Liver (tissue), 7 donors: ENCODE measurements at regions not wholly inside any gene's neighbourhood (a gene's known extent, or its start where the extent isn't known, plus 50 kb on each side); places are given as distances from the start of the nearest gene placed in this dataset.

Experiments used
- DNase-seq: peaks from one replicate; pipeline ENCODE4 v3.0.0-alpha.2; 2017; ENCODE audit warnings: low spot score
- H3K27ac ChIP-seq, 2 donors: one replicate each; pipeline ENCODE4 v1.7.0; 2013; ENCODE audit warnings: inconsistent platforms in 2 of 2, low read length in 2 of 2, control low read depth in 1 of 2, low read depth in 1 of 2, mild to moderate bottlenecking in 1 of 2
- H3K27me3 ChIP-seq, 4 donors: one replicate each; pipeline versions ENCODE4 v1.6.1 to v1.7.0; 2013; ENCODE audit warnings: low read length in 3 of 4, inconsistent platforms in 1 of 4, mild to moderate bottlenecking in 1 of 4, moderate library complexity in 1 of 4; ENCODE audit not compliant: control insufficient read depth in 4 of 4, insufficient read depth in 4 of 4
- H3K36me3 ChIP-seq, 4 donors: one replicate each; pipeline versions ENCODE4 v1.6.1 to v1.7.0; 2013; ENCODE audit warnings: low read length in 3 of 4, mild to moderate bottlenecking in 3 of 4, low read depth in 1 of 4, moderate library complexity in 1 of 4; ENCODE audit not compliant: control insufficient read depth in 4 of 4, insufficient read depth in 3 of 4
- H3K4me1 ChIP-seq, 4 donors: one replicate each; pipeline versions ENCODE4 v1.6.1 to v1.7.0; 2013; ENCODE audit warnings: low read length in 3 of 4, mild to moderate bottlenecking in 3 of 4, moderate library complexity in 1 of 4; ENCODE audit not compliant: control insufficient read depth in 4 of 4, insufficient read depth in 4 of 4
- H3K4me3 ChIP-seq, 3 donors: one replicate each; pipeline versions ENCODE4 v1.6.1 to v1.7.0; 2013; ENCODE audit warnings: low read length in 3 of 3, control low read depth in 1 of 3, low read depth in 1 of 3, mild to moderate bottlenecking in 1 of 3
- H3K9ac ChIP-seq, 2 donors: one replicate each; pipeline ENCODE4 v1.7.0; 2013; ENCODE audit warnings: low read length in 2 of 2, mild to moderate bottlenecking in 2 of 2, moderate library complexity in 2 of 2, control low read depth in 1 of 2, low read depth in 1 of 2
- H3K9me3 ChIP-seq, 4 donors: one replicate each; pipeline versions ENCODE4 v1.6.1 to v1.7.0; 2013; ENCODE audit warnings: low read length in 3 of 4; ENCODE audit not compliant: control insufficient read depth in 4 of 4
- ATF3 ChIP-seq: IDR thresholded peaks from 2 replicates; pipeline ENCODE4 v1.6.1; 2016; ENCODE audit warnings: antibody characterized with exemption
- EGR1 ChIP-seq, 2 donors: IDR thresholded peaks; 2 replicates each; pipeline ENCODE4 v1.6.1; 2016 to 2018; ENCODE audit warnings: antibody characterized with exemption in 2 of 2, low read depth in 2 of 2
- FOXA2 ChIP-seq: IDR thresholded peaks from 2 replicates; pipeline ENCODE4 v1.6.1; 2016; ENCODE audit warnings: antibody characterized with exemption
- GABPA ChIP-seq, 2 donors: IDR thresholded peaks in 1 of 2; conservative IDR thresholded peaks in 1 of 2; 2 replicates each; pipeline ENCODE4 v1.6.1; 2016; ENCODE audit warnings: antibody characterized with exemption in 2 of 2, mild to moderate bottlenecking in 1 of 2, moderate library complexity in 1 of 2
- HNF4A ChIP-seq, 2 donors: conservative IDR thresholded peaks; 2 replicates each; pipeline ENCODE4 v1.6.1; 2016; ENCODE audit warnings: antibody characterized with exemption in 2 of 2, mild to moderate bottlenecking in 2 of 2
- JUND ChIP-seq, 2 donors: IDR thresholded peaks; 2 replicates each; pipeline ENCODE4 v1.6.1; 2016; ENCODE audit warnings: antibody characterized with exemption in 2 of 2
- NR2F2 ChIP-seq: IDR thresholded peaks from 2 replicates; pipeline ENCODE4 v1.6.1; 2016; ENCODE audit warnings: antibody characterized with exemption
- RAD21 ChIP-seq, 2 donors: IDR thresholded peaks; 2 replicates each; pipeline ENCODE4 v1.6.1; 2016; ENCODE audit warnings: antibody characterized with exemption in 2 of 2, mild to moderate bottlenecking in 2 of 2
- RXRA ChIP-seq, 2 donors: IDR thresholded peaks; 2 replicates each; pipeline ENCODE4 v1.6.1; 2017 to 2018; ENCODE audit warnings: antibody characterized with exemption in 2 of 2, mild to moderate bottlenecking in 1 of 2
- SP1 ChIP-seq: IDR thresholded peaks from 2 replicates; pipeline ENCODE4 v1.6.1; 2018; ENCODE audit warnings: antibody characterized with exemption, mild to moderate bottlenecking
- TAF1 ChIP-seq: conservative IDR thresholded peaks from 2 replicates; pipeline ENCODE4 v1.6.1; 2016; ENCODE audit warnings: antibody characterized with exemption, mild to moderate bottlenecking
- YY1 ChIP-seq: IDR thresholded peaks from 2 replicates; pipeline ENCODE4 v1.6.1; 2016; ENCODE audit warnings: antibody characterized with exemption, mild to moderate bottlenecking
- ZBTB33 ChIP-seq: IDR thresholded peaks from 2 replicates; pipeline ENCODE4 v1.6.1; 2016; ENCODE audit warnings: antibody characterized with exemption
- WGBS: extraction: QIAGEN DNeasy Blood & Tissue Kit; methylation state at CpG from one replicate; pipeline ENCODE4 v1.1.7; 2013; 5-methylcytosine and 5-hydroxymethylcytosine counted together
- TF ChIP-seq, protein P1 (sequence below): IDR thresholded peaks from 2 replicates; pipeline ENCODE4 v1.6.1; 2016; ENCODE audit warnings: antibody characterized with exemption, mild to moderate bottlenecking
- TF ChIP-seq, protein P2 (sequence below): IDR thresholded peaks from 2 replicates; pipeline ENCODE4 v1.6.1; 2016; ENCODE audit warnings: antibody characterized with exemption
- donor health status: healthy.
- donor health status: healthy.
- donor health status: healthy.
- donor health status: healthy.

GRCh38 chr16:63856537-63856936, 1265.3 kb downstream of the CDH11 start (continued):
- no peak for TF ChIP-seq ZBTB33
- no peak for TF ChIP-seq NR2F2

GRCh38 chr16:63850979-63851378, 1270.9 kb downstream of the CDH11 start:
- DNase-seq, result no peak
- TF ChIP-seq TAF1, result no peak
- TF ChIP-seq GABPA (IDR thresholded peaks at IDR 0.05 in 1 of 2, conservative IDR thresholded peaks at IDR 0.05 in 1 of 2), result no peak
- no peak for TF ChIP-seq ATF3
- TF ChIP-seq SP1, result no peak
- TF ChIP-seq, protein P1, sequence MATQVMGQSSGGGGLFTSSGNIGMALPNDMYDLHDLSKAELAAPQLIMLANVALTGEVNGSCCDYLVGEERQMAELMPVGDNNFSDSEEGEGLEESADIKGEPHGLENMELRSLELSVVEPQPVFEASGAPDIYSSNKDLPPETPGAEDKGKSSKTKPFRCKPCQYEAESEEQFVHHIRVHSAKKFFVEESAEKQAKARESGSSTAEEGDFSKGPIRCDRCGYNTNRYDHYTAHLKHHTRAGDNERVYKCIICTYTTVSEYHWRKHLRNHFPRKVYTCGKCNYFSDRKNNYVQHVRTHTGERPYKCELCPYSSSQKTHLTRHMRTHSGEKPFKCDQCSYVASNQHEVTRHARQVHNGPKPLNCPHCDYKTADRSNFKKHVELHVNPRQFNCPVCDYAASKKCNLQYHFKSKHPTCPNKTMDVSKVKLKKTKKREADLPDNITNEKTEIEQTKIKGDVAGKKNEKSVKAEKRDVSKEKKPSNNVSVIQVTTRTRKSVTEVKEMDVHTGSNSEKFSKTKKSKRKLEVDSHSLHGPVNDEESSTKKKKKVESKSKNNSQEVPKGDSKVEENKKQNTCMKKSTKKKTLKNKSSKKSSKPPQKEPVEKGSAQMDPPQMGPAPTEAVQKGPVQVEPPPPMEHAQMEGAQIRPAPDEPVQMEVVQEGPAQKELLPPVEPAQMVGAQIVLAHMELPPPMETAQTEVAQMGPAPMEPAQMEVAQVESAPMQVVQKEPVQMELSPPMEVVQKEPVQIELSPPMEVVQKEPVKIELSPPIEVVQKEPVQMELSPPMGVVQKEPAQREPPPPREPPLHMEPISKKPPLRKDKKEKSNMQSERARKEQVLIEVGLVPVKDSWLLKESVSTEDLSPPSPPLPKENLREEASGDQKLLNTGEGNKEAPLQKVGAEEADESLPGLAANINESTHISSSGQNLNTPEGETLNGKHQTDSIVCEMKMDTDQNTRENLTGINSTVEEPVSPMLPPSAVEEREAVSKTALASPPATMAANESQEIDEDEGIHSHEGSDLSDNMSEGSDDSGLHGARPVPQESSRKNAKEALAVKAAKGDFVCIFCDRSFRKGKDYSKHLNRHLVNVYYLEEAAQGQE, result no peak
- no peak for TF ChIP-seq HNF4A (conservative IDR thresholded peaks at IDR 0.05)
- no peak for TF ChIP-seq EGR1 (IDR thresholded peaks at IDR 0.05; ENCODE audit: low read depth in 2 of 2)
- TF ChIP-seq, protein P2, sequence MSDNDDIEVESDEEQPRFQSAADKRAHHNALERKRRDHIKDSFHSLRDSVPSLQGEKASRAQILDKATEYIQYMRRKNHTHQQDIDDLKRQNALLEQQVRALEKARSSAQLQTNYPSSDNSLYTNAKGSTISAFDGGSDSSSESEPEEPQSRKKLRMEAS, result no peak
- TF ChIP-seq ZBTB33, result no peak
- H3K4me3 ChIP-seq, result no peak overlapping the region
- H3K9me3 ChIP-seq, result no peaks in the 10 kb centered on the region
- H3K27ac ChIP-seq, result no peak overlapping the region
- H3K9ac ChIP-seq, result no peak overlapping the region
- 52% methylated on average over 3 of the region's 3 CpGs for WGBS
- H3K4me1 ChIP-seq, result no peaks in the 10 kb centered on the region
- peaks cover 0 to 4% (median 0%) of the 10 kb centered on the region in 4 donors for H3K27me3 ChIP-seq
- no peaks in the 10 kb centered on the region for H3K36me3 ChIP-seq

GRCh38 chr16:63841271-63841670, 1280.6 kb downstream of the CDH11 start:
- H3K9ac ChIP-seq, result no peak overlapping the region
- no peaks in the 10 kb centered on the region for H3K36me3 ChIP-seq
- H3K27me3 ChIP-seq, result no peaks in the 10 kb centered on the region
- no peak overlapping the region for H3K4me3 ChIP-seq
- H3K9me3 ChIP-seq, result peaks cover 0 to 3% (median under 1%) of the 10 kb centered on the region in 4 donors
- no peaks in the 10 kb centered on the region for H3K4me1 ChIP-seq
- DNase-seq, result no peak
- H3K27ac ChIP-seq, result no peak overlapping the region
- TF ChIP-seq EGR1 (IDR thresholded peaks at IDR 0.05; ENCODE audit: low read depth in 2 of 2), result no peak
- no peak for TF ChIP-seq JUND (IDR thresholded peaks at IDR 0.05)
- TF ChIP-seq TAF1, result no peak
- no peak for TF ChIP-seq RAD21 (IDR thresholded peaks at IDR 0.05)
- TF ChIP-seq HNF4A (conservative IDR thresholded peaks at IDR 0.05), result no peak
- no peak for TF ChIP-seq RXRA (IDR thresholded peaks at IDR 0.05)
- TF ChIP-seq GABPA (IDR thresholded peaks at IDR 0.05 in 1 of 2, conservative IDR thresholded peaks at IDR 0.05 in 1 of 2), result no peak
- TF ChIP-seq, protein P1, result no peak
- TF ChIP-seq SP1, result no peak
- TF ChIP-seq FOXA2, result no peak
- no peak for TF ChIP-seq YY1
- WGBS, result 81% methylated on average over 1 of the region's 1 CpG
